ENCODE measurements at regions not wholly inside any gene's neighbourhood (a gene's known extent, or its start where the extent isn't known, plus 50 kb on each side); places are given as distances from the start of the nearest gene placed in this dataset.

DNA sequence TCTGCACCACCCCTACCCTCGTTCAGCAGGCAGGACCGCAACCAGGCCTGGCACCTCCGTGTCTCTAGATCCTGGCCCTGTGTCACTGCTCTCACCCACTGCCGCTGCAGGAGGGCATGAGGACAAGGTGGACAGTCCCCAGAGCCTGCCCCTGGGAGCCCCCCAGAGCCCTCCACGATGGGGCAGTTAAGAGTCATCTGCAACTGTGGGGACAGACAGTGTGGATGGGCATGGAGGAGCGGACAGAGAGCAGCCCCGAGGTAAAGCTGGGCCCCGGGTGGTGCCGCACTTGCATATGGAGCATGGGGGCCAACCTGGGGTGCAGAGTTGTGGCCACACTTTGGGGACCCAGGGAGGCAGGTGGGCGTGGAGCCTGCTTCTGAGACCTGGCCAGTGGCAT is 905.1 kb upstream of the USP15 start:
- TF ChIP-seq, protein P1, sequence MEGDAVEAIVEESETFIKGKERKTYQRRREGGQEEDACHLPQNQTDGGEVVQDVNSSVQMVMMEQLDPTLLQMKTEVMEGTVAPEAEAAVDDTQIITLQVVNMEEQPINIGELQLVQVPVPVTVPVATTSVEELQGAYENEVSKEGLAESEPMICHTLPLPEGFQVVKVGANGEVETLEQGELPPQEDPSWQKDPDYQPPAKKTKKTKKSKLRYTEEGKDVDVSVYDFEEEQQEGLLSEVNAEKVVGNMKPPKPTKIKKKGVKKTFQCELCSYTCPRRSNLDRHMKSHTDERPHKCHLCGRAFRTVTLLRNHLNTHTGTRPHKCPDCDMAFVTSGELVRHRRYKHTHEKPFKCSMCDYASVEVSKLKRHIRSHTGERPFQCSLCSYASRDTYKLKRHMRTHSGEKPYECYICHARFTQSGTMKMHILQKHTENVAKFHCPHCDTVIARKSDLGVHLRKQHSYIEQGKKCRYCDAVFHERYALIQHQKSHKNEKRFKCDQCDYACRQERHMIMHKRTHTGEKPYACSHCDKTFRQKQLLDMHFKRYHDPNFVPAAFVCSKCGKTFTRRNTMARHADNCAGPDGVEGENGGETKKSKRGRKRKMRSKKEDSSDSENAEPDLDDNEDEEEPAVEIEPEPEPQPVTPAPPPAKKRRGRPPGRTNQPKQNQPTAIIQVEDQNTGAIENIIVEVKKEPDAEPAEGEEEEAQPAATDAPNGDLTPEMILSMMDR (IDR thresholded peaks at IDR 0.05): no peak
- no peak for TF ChIP-seq POLR2A (IDR thresholded peaks at IDR 0.05)
- no peak for TF ChIP-seq POLR2AphosphoS5 (IDR thresholded peaks at IDR 0.05)

Data from breast epithelium (tissue), 3 donors.